HFF-Myc (cell line): ENCODE measurements at regions not wholly inside any gene's neighbourhood (a gene's known extent, or its start where the extent isn't known, plus 50 kb on each side); places are given as distances from the start of the nearest gene placed in this dataset.
"Not testable (repeated sequence)": the region's sequence is repeated elsewhere in the genome, so short reads cannot be mapped to it uniquely, and the experiment has no call there.

Experiments
- DNase-seq: peaks from one replicate; pipeline ENCODE4 v3.0.0-alpha.2; 2011; ENCODE audit warnings: low read depth; ENCODE audit errors: extremely low read depth
- H3K4me3 ChIP-seq: replicated peaks from 2 replicates; pipeline ENCODE4 v1.5.1; 2011; ENCODE audit warnings: low read depth, mild to moderate bottlenecking, control low read depth, low read length
- TF ChIP-seq, protein P1 (sequence below): IDR thresholded peaks from 2 replicates; pipeline ENCODE4 v1.5.1; 2012; ENCODE audit warnings: mild to moderate bottlenecking, low read depth, low read length, control low read depth; ENCODE audit errors: missing control alignments

DNA sequence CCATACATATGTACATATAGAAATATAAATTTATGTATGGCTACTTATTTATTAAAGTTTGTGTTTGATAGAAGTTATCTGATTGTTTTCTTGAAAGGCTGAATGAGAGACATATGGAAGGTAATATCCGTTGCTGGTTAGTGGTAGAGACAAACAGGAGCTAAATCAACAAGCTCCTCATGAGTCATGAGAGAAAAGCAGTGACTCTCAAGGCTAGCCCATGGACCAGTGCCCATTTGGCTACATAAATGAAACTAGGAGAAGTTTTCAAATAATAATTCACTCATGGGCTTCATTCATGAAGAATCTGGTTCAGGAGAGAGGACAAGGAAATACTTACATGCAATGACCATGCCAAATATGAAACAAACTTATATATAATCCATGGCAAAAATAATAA, 504.5 kb upstream of the ITGA1 start:
- TF ChIP-seq, protein P1, sequence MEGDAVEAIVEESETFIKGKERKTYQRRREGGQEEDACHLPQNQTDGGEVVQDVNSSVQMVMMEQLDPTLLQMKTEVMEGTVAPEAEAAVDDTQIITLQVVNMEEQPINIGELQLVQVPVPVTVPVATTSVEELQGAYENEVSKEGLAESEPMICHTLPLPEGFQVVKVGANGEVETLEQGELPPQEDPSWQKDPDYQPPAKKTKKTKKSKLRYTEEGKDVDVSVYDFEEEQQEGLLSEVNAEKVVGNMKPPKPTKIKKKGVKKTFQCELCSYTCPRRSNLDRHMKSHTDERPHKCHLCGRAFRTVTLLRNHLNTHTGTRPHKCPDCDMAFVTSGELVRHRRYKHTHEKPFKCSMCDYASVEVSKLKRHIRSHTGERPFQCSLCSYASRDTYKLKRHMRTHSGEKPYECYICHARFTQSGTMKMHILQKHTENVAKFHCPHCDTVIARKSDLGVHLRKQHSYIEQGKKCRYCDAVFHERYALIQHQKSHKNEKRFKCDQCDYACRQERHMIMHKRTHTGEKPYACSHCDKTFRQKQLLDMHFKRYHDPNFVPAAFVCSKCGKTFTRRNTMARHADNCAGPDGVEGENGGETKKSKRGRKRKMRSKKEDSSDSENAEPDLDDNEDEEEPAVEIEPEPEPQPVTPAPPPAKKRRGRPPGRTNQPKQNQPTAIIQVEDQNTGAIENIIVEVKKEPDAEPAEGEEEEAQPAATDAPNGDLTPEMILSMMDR = no peak
- no peak overlapping the region for H3K4me3 ChIP-seq
- DNase-seq = no peak

DNA sequence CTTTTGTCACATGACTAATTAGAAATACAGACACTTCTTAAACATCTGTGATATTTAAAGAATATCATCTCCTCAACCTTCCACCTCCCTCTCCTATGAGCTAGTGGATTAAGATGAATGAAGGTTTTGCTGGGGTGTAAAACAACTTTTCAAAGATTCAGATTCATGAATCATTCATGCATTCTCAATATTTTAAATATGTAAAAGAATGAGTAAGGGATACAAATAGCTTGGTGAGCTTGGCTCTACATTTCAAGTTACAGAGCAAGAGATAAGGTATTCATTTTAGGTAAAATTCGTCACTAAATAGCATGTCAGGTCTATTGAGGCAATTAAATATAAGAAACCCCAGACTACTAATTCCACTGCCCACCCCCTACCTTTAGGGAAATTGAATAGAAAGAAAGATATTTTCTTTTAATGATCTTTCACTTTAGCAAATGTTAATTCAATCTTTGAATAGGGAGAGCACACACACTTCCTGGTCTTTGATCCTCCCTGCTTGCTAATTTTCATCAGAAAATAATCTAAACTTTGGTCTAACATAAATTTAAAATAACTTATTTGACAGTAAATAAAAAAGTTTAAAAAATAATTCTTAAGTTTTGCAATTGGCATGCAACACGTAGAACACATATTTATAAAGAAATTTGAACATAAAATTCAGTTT, 486.9 kb upstream of the ITGA1 start:
- no peak overlapping the region for H3K4me3 ChIP-seq
- DNase-seq = no peak
- TF ChIP-seq, protein P1 = no peak

DNA sequence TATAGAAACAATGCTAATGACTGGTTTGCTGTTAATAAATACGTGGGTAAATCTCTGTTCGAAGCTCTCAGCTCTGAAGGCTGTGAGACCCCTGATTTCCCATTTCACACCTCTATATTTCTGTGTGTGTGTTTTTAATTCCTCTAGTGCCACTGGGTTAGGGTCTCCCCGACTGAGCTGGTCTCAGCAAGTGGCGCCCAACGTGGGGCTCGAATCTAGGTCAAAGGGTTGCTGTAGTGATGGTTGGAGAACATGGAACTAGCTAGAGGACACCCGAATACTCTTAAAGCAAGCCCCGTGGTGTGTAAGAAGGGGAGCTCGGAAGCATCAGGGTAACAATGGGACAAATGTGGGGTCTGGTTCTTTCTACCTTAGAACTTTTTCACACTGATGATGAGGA, 482.9 kb upstream of the ITGA1 start:
- not testable (repeated sequence) for H3K4me3 ChIP-seq, DNase-seq

DNA sequence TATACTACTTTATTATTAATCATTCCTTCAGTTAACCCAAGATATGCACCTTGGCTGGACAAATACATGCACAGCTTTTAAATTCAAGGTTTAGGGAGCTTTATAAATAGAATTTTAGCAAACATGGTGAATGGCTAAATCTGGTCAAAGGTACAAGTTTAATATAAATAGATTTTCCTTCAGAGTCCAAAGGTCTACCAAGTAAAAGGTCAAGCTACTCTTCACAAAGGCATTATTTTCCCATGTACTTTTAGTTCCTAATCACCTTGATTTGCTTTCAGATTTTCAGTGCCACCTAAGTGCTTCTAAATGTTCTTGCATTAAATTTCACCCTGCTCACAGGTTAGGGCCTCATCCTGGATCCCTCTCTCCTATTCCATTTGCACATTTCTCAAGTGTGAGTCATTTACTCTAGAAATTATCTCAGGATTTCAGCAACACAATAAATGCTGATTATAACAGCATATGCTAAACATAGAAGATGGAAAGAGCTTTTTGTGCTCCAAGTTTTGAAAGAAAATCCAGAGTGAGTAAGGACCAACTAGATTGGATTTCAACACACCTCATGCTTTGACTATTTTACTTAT, 459.4 kb upstream of the ITGA1 start:
- no peak overlapping the region for H3K4me3 ChIP-seq
- TF ChIP-seq, protein P1 = no peak
- no peak for DNase-seq

DNA sequence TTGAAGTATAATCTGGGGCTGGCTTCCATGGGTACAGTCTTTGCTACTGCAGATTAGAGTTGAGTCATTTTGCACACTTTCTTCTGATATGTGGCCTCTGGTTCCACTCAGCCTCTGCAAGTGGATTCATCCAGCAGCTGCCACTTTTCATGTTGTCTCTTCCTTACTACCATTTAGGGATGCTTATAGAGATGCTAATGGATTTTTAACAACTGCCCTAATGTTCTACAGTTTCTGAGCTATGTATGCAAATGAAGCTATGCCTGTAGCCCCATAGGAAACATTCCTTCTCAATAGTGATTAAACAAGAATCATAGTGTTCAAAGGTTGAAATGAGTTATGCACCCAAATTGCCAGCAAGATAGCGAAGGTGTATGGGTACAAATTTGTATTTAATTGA, 456.0 kb upstream of the ITGA1 start:
- no peak overlapping the region for H3K4me3 ChIP-seq
- DNase-seq = no peak
- TF ChIP-seq, protein P1 = no peak

DNA sequence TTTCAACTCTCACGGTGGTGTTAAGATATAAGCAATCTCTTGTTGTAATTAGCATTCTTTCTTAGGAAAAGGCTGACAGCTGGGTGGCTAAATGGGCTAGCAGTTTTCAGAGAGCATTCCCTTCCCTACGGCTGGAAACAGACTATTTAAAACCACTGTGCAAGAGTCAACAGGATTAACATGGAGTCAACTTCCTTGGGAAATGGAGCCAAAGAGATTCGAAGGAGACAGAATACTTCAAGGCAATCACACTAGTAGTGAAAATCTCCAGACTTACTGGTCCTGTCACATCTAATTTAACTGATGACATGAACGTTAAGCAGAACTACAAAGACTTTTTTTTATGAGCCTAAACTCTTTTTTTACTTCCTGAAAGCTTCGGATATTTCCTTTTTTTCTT, 453.3 kb upstream of the ITGA1 start:
- no peak for DNase-seq
- no peak overlapping the region for H3K4me3 ChIP-seq
- TF ChIP-seq, protein P1 = no peak

DNA sequence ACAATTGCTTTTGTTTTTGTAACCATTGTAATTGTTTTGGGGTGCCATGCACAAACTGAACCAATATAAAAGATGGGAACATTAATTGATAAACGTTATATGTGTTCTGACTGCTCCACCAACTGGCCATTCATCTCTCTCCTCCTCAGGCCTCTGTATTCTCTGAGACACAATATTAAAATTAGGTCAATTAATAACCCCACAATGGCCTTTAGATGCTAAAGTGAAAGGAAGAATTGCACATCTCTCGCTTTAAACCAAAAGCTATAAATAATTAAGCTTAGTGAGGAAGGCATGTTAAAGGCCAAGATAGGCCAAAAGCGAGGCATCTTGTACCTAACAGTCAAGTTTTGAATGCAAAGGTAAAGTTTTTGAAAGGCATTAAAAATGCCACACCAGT, 448.4 kb upstream of the ITGA1 start:
- TF ChIP-seq, protein P1 = no peak
- no peak for DNase-seq
- H3K4me3 ChIP-seq = no peak overlapping the region
